ENCODE measurements at regions not wholly inside any gene's neighbourhood (a gene's known extent, or its start where the extent isn't known, plus 50 kb on each side); places are given as distances from the start of the nearest gene placed in this dataset.

DNA sequence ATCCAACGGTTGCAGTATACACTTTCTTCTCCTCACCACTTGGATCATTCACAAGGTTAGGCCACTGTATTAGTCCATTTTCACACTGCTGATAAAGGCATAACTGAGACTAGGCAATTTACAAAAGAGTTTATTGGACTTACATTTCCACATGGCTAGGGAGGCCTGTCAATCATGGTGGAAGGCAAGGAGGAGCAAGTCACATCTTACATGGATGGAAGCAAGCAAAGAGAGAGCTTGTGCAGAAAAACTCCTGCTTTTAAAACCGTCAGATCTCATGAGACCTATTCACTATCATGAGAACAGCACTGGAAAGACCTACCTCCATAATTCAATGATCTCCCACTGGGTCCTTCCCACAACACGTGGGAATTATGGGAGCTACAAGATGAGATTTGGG, 81.8 kb upstream of the DAP start:
- no peak for DNase-seq

- DNase-seq, result no peak
These were observed 79.0 kb upstream of the DAP start for GRCh38 chr5:10839916-10840599.

DNA sequence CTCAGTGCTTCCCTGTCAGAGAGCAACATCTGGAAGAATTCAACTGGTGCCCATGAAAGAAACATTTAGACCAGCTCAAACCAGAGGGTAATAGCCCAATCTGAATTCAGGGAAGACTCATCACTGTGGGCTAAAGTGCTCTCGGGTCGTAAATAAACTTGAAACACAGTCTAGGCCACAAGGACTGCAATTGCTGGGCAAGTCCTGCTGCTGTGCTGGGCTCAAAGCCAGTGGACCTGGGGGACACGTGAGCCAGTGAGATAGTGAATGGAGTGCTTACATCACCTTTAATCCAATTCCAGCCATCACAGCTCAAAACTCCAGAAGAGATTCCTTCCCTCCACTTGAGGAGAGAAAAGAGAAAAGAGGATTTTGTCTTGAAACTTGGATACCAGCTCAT, 78.1 kb upstream of the DAP start:
- no peak for DNase-seq

DNA sequence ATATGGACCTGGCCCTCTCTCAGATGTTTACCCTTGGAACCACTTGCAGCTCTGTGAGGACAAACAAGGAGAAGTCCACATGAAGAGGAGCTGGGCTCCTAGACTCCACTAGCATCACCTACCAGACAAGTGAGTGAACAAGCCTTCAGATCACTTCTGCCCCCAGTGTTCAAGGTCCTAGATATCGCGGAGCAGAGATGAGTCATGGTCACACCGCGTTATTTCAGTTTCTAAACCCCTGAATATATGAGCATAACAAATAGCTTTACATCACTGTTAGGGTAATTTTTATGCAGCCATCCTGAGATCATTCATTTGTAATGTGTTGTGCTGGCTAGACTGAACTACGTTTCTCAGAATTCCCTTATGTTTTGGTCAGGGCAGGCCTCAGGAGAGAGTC, 77.0 kb upstream of the DAP start:
- no peak for DNase-seq

- no peak for DNase-seq
These were observed 76.0 kb upstream of the DAP start for GRCh38 chr5:10836986-10837385.

DNA sequence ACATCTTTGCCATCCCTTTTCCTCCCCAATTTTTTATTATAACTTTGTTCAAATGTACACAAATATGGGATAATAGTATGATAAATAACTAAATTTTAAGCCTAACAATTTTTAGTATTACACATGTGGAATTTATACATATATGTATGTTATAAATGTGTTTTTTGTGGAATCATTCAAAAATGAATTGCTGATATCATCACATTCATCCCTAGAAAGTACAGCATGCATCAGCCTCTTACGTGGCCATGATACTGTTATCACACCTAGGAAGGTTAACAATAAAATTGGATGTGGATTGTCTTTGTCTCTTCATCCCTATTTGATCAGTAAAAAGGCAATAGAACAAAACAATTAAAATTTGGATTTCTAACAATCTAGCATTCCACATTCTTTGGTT, 73.7 kb upstream of the DAP start:
- DNase-seq, result no peak

GRCh38 chr5:10832987-10833386, 72.0 kb upstream of the DAP start:
- no peak for DNase-seq

GRCh38 chr5:10832421-10832820, 71.4 kb upstream of the DAP start:
- DNase-seq, result no peak

- DNase-seq, result no peak
These were observed 70.4 kb upstream of the DAP start for GRCh38 chr5:10831419-10831818.

- DNase-seq, result no peak
These were observed 67.2 kb upstream of the DAP start for GRCh38 chr5:10828241-10828640.

DNA sequence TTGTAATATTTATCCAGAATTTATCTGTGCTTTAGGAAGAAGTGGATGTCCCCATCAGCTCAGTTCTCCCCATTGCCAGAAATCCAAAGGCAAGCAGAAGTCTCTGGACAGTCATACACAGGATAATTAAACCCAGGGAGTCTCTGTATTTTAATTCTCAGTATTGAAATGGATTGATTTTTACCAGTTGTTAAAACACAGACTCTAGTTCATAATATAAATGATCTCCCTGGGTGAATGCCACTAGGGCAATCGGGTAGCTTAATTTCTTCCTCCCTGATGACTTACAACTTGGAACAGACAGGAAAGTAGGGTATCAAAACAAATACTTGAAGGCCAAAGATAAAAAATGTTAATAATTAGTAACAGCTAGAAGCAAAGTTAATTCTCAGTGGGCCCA, 66.5 kb upstream of the DAP start:
- DNase-seq, result no peak

DNA sequence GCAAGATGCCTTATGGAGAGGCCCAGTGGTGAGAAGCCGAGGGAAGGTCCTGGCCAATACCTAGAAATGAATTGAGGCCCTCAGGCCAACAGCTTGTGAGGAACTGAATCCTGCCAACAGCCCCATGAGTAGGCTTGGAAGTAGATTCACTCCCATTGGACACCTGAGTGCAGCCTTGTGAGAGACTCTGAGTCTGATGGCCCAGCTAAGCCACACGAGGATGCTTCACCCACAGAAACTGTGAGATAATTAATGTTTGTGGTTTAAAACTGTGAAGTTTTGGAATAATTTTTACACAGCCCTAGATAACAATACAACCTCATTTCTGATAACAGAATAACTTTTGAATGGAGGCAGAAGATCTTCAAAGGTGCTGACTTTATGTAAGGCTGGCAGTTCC, 65.9 kb upstream of the DAP start:
- DNase-seq, result no peak

DNA sequence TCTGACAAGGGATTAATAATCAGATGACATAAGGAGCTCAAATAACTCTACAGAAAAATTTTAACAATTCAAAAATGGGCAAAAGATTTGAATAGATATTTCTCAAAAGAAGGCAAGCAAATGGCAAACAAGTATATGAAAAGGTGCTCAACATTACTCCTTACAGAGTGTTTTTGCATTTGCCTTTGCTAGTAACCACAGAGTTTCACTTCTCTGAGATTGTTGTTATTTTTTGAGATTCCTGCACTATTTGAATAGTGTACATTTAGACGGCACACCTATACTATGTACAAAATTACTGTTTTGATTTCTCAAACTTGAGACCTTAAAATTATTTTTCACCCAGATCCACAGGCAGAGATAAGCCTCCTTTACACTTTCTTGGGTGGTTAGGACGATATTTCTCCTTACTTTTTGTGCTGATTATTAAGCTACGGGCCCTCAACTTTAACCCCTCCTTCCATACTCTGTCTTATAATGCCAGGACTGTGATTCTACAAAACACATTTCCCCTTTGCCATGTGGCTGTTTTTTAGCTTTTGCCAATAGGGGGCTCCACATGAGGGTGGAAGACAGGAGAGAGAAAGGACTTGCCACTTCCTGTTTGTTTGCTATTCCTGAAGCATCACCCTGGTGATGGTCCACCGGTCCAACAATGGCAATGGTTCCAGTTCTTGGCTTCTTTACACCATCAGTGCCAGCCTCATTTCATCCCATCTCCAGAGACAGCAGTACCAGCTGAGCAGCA, 65.0 kb upstream of the DAP start:
- no peak for DNase-seq

GRCh38 chr5:10812218-10812617, 51.2 kb upstream of the DAP start:
- DNase-seq, result no peak

All from NCI-H1105 (cell line).